ENCODE measurements at regions not wholly inside any gene's neighbourhood (a gene's known extent, or its start where the extent isn't known, plus 50 kb on each side); places are given as distances from the start of the nearest gene placed in this dataset.

- no peak overlapping the region for H3K4me3 ChIP-seq (ENCODE audit: low read depth, low read length)
- no peak for TF ChIP-seq MYC (IDR thresholded peaks at IDR 0.05; ENCODE audit: low read depth, low read length)
- no peak for TF ChIP-seq POLR2A (IDR thresholded peaks at IDR 0.05; ENCODE audit: extremely low read depth, insufficient read length)
- TF ChIP-seq, protein P1, sequence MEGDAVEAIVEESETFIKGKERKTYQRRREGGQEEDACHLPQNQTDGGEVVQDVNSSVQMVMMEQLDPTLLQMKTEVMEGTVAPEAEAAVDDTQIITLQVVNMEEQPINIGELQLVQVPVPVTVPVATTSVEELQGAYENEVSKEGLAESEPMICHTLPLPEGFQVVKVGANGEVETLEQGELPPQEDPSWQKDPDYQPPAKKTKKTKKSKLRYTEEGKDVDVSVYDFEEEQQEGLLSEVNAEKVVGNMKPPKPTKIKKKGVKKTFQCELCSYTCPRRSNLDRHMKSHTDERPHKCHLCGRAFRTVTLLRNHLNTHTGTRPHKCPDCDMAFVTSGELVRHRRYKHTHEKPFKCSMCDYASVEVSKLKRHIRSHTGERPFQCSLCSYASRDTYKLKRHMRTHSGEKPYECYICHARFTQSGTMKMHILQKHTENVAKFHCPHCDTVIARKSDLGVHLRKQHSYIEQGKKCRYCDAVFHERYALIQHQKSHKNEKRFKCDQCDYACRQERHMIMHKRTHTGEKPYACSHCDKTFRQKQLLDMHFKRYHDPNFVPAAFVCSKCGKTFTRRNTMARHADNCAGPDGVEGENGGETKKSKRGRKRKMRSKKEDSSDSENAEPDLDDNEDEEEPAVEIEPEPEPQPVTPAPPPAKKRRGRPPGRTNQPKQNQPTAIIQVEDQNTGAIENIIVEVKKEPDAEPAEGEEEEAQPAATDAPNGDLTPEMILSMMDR (IDR thresholded peaks at IDR 0.05; ENCODE audit: low read depth, low read length) = no peak
- TF ChIP-seq, protein P2, sequence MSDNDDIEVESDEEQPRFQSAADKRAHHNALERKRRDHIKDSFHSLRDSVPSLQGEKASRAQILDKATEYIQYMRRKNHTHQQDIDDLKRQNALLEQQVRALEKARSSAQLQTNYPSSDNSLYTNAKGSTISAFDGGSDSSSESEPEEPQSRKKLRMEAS (IDR thresholded peaks at IDR 0.05; ENCODE audit: low read depth, low read length) = no peak
Observed at GRCh38 chr22:47460176-47460575, 697.7 kb downstream of the TBC1D22A start.

GRCh38 chr22:47458348-47458747 lies 695.9 kb downstream of the TBC1D22A start:
- TF ChIP-seq, protein P2 (IDR thresholded peaks at IDR 0.05; ENCODE audit: low read depth, low read length) = no peak
- no peak for TF ChIP-seq POLR2A (IDR thresholded peaks at IDR 0.05; ENCODE audit: extremely low read depth, insufficient read length)
- TF ChIP-seq, protein P1 (IDR thresholded peaks at IDR 0.05; ENCODE audit: low read depth, low read length) = no peak
- no peak for TF ChIP-seq MYC (IDR thresholded peaks at IDR 0.05; ENCODE audit: low read depth, low read length)
- no peak overlapping the region for H3K4me3 ChIP-seq (ENCODE audit: low read depth, low read length)
- DNase-seq (ENCODE audit: low read depth) = no peak

More at GRCh38 chr22:47460176-47460575, 697.7 kb downstream of the TBC1D22A start:
- DNase-seq (ENCODE audit: low read depth) = no peak

- H3K4me3 ChIP-seq (ENCODE audit: low read depth, low read length) = no peak overlapping the region
- DNase-seq (ENCODE audit: low read depth) = no peak
- TF ChIP-seq POLR2A (IDR thresholded peaks at IDR 0.05; ENCODE audit: extremely low read depth, insufficient read length) = no peak
- TF ChIP-seq, protein P1 (IDR thresholded peaks at IDR 0.05; ENCODE audit: low read depth, low read length) = no peak
- TF ChIP-seq, protein P2 (IDR thresholded peaks at IDR 0.05; ENCODE audit: low read depth, low read length) = no peak
- TF ChIP-seq MYC (IDR thresholded peaks at IDR 0.05; ENCODE audit: low read depth, low read length) = no peak
Observed at GRCh38 chr22:47457509-47458300, 695.3 kb downstream of the TBC1D22A start.

- TF ChIP-seq, protein P1 (IDR thresholded peaks at IDR 0.05; ENCODE audit: low read depth, low read length) = no peak
- TF ChIP-seq POLR2A (IDR thresholded peaks at IDR 0.05; ENCODE audit: extremely low read depth, insufficient read length) = no peak
- no peak for TF ChIP-seq MYC (IDR thresholded peaks at IDR 0.05; ENCODE audit: low read depth, low read length)
- TF ChIP-seq, protein P2 (IDR thresholded peaks at IDR 0.05; ENCODE audit: low read depth, low read length) = no peak
- H3K4me3 ChIP-seq (ENCODE audit: low read depth, low read length) = no peak overlapping the region
- no peak for DNase-seq (ENCODE audit: low read depth)
Observed at GRCh38 chr22:47457021-47457420, 694.6 kb downstream of the TBC1D22A start.

- no peak overlapping the region for H3K4me3 ChIP-seq (ENCODE audit: low read depth, low read length)
- TF ChIP-seq, protein P2 (IDR thresholded peaks at IDR 0.05; ENCODE audit: low read depth, low read length) = no peak
- TF ChIP-seq MYC (IDR thresholded peaks at IDR 0.05; ENCODE audit: low read depth, low read length) = no peak
- no peak for DNase-seq (ENCODE audit: low read depth)
Observed at GRCh38 chr22:47456031-47456430, 693.6 kb downstream of the TBC1D22A start.

- TF ChIP-seq POLR2A (IDR thresholded peaks at IDR 0.05; ENCODE audit: extremely low read depth, insufficient read length) = no peak
- TF ChIP-seq, protein P1 (IDR thresholded peaks at IDR 0.05; ENCODE audit: low read depth, low read length) = no peak
- no peak for TF ChIP-seq MYC (IDR thresholded peaks at IDR 0.05; ENCODE audit: low read depth, low read length)
- TF ChIP-seq, protein P2 (IDR thresholded peaks at IDR 0.05; ENCODE audit: low read depth, low read length) = no peak
- no peak for DNase-seq (ENCODE audit: low read depth)
Observed at GRCh38 chr22:47453049-47453448, 690.6 kb downstream of the TBC1D22A start.

More at GRCh38 chr22:47453049-47453448, 690.6 kb downstream of the TBC1D22A start:
- no peak overlapping the region for H3K4me3 ChIP-seq (ENCODE audit: low read depth, low read length)

Data from NB4 (cell line).